ENCODE measurements at regions not wholly inside any gene's neighbourhood (a gene's known extent, or its start where the extent isn't known, plus 50 kb on each side); places are given as distances from the start of the nearest gene placed in this dataset.

GRCh38 chr1:106502659-106503058, 553.8 kb upstream of the PRMT6 start:
- TF ChIP-seq CTCF (conservative IDR thresholded peaks at IDR 0.05; ENCODE audit: low read depth, low read length) = no peak
- no peak for TF ChIP-seq EZH2 (IDR thresholded peaks at IDR 0.05; ENCODE audit: borderline replicate concordance, low read depth, low read length, poor library complexity, severe bottlenecking)

Data from A673 (cell line).